HL-60/S4 (cell line): ENCODE measurements at regions not wholly inside any gene's neighbourhood (a gene's known extent, or its start where the extent isn't known, plus 50 kb on each side); places are given as distances from the start of the nearest gene placed in this dataset.

Experiments used
- in situ Hi-C: fragments of 300-500 bp; cut with MboI; formaldehyde crosslinking; loops from 2 replicates; pipeline ENCODE4 v1.14.3; 2022; ENCODE audit warnings: low sequenced_read_pairs

DNA sequence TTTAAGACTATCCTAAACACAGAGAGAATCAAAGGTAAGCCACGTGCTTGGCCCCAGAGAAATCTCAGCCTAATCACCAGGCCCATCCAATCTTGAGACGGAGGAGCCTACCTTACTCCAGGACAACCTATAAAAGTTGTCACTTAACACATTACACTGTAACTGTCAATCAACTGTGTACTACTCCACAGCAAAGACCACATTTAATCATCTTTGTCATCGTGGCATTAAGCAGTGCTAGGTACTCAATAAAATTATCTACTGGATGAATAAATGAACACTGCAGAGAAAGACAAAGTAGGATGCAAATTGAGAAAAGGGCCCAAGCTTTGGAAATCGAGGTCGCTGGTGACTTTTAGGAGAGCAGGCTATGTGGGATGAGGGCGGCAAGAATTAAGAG is 466.7 kb downstream of the SHQ1 start:
- in situ Hi-C loops: no loop called here

DNA sequence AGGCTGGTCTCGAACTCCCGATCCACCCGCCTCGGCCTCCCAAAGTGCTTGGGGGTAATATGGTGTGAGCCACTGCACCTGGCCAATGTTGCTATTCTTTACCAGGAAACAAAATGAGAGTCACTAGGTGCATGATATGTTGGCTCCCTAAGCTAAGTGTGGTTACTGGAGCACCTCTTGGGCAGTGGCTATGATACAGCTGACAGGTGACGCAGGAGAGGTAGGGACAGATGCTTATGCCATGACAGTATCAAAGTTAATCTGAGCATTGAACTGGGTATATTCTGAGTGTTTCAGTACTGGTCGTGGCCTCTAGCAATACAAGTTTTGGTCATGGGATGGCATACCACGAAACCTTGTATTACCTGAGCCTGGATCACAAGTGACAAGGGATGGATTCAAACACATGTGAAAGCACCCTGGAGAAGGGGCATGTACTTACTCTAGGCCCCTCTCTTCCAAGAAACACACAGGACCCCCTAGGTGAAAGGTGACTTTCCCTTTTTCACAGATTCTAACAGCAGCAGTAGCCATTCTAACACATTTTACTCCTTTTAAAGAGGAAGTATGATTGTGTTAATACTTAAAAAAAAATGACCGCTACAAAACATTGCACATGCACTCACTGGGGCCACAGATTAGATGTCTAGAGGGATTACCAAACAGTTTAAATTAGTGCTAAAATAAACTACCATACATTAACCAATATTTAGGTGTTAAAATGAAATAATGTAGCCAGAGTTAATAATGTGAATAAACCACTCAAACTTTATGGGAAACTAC is 467.3 kb downstream of the SHQ1 start:
- in situ Hi-C loops: no loop called here

DNA sequence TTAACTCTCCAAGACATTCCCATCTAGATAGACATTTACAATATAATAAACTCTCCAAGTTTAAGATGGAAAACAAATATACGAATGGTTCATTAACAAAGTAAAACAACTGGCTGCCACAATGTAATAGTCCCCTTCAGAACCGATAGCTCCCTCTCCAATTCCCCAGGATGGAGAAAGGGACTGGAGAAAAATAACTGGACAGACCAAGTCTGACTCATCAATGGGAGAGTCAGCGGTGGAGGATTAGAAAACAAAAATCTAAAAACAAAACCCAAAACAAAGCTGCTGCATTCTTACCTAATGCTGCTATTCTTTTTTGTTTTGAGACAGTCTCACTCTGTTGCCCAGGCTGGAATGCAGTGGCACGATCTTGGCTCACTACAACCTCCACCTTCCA is 468.1 kb downstream of the SHQ1 start:
- in situ Hi-C loops: no loop called here

DNA sequence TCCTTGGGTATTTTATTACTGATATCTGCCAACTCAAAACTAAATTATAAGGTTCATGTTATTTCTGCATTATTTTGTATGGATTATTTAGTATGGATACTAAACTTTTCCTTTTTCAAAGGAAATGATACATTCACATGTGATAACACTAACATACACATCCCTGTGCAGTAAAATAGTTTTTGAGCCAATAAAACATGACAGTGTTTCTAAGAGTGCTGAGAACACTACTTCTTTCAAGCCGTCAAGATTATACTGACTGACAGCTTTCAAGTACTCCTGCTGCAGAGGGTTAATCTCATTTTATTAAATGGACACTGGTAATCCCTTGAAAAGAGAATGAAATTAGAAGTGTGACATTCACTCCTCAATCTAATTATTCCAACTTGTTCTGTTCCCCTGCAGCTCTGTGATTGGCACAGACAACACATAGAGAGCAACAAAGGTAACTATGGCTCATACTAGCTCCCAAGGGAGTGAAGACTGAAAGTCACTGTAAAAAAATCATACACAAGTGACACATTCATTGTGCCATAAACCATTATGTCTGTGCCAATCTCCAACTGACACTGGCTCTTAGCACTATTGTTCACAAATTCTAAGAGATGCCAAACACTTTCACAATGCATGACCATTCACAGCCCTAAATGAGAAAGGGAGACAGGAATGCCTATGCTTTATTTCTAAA is 468.6 kb downstream of the SHQ1 start:
- in situ Hi-C loops: no loop called here

DNA sequence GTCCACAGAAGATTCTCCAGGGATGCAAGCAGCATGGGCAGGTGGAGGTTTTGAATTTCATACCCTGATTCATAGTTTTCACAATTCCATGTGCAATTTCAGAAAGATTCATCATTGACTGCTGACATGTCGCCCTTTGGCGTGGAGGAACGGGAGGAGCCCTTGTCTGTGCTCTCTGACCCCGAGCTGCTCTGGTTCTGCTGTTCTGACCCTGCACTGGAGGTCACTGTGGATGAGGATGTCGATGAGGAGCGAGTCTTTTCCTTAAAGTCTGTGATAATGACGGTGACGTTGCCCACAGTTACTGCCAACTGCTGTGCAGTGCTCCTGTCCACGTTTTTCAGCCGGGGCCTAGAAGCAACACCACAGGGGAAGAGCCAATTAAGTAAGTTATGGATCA is 470.0 kb downstream of the SHQ1 start:
- in situ Hi-C loops: no loop called here

DNA sequence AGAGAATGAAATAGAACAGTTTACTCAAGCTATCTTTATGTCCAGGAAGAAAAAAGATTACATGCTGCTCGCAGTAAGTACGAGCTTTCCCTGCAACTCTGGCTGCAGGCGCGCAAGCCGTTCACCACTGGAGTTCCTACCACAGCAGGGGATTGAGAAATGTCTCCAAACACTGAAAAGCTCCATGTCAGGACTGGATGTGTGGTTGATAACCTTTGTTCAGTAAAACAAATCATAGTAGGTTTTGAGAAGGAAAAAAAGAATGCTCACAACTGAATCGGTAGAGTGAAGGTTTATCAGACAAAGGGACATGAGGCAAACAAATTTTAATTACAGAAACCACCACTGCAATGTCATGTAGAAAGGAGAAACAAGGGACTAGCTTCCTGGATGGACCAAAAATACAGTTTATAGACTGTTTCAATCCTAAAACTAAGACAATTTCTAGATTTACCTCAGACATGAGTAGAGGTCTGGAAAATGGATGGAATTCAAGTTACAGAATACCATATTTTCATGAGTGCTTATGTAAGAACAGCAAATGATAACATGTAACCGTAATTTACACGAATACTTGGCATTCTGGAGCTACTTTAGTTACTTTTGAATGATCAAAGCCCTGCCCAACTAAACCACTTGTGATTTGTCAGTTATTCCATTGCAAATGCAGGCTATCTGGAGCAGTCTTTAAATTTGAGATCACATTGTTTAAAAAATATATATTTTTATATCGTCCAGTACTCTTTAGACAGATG is 471.1 kb downstream of the SHQ1 start:
- in situ Hi-C loops: no loop called here

DNA sequence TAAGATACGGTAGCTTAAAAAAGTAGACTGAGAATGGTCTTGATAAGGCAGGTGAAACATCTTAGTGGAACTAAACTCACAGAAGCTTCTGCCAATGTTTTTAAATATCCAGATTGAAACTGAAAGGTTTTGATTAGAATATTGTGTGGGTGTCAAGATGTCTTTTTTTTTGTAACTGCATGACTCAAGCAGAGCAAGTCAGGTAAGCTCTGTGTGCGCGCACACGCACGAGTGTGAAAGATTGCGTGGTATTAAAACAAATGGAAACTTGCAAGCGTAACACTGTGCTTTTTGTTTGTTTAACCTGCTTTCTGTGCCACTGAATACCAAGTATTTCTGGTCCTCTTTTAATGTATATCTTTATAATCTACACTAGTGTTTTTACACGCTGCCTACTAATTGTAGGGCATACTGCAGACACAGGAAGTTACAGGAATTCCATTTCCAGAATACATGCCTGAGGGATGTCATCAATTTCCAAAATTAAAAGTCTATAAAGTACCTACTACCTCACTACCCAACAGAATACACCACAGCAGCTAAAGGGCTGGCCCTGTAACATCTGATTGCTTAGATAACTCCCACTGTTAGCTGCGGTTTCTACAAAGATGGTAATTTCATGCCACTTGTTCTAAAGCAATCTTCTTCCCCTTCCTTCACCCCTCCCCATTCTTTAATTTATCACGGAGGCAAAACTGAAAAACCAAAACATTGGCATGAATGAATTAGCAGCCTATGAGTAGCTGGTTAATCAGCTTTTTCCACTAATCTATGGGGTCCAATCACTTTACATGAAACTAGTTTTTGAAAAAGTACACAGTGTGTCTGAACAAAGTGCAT is 472.8 kb downstream of the SHQ1 start:
- in situ Hi-C loops: no loop called here

DNA sequence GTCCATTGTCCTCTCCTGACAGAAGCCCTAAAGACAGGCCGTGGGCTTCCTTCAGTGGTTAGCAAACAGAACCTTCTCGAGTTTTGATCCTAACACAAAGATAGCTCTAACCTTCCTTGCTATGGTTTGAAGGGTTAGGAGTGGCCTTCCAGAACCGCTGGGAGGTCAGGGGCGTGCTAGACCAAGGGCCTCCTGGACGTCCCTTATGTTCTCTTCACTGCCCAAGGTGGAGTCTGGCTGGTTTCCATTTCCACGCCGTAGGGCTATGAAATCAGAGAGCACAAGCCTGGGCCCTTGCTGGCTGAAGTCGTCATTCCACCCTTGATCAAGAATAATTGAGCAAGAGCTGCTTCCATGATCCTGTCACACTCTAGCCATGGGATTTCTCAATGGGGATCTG is 475.1 kb downstream of the SHQ1 start:
- in situ Hi-C loops: no loop called here

DNA sequence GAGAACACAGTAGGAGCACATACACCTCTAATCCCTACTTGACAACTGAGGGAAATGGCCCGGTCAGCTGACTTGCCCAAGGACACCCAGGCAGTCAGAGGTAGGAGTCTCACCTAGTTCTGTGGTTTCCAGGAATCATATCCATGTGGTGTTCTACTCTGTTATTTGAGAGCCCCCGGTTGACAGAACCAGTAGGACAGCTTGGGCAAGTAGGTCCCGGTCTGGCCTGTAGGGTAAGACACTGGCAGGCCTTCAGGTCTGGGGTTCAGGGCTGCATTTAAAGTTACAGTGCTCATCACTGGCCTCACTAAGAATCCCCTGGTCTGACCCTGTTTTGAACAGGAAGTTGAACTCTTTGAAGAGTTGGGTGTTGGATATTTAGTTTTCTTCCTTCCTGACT is 476.1 kb downstream of the SHQ1 start:
- in situ Hi-C loops: no loop called here

DNA sequence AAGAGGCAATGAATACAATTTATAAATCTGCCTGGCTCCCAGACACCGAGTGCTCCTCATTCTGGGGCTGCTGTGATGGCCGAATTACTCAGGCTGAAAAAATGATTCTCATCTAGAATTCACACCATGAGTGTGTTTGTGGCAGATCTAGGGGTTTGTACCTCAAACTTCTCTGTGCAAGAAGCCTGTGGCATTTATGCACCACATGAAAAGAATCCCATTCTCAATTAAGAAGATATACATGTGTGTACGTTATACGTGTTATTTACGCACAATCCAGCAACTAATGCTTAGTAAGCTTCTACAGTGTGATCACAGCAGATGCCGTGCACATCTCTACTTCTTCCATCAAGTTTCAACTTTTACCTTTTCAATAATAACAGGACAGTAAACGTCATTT is 476.8 kb downstream of the SHQ1 start:
- in situ Hi-C loops: no loop called here

DNA sequence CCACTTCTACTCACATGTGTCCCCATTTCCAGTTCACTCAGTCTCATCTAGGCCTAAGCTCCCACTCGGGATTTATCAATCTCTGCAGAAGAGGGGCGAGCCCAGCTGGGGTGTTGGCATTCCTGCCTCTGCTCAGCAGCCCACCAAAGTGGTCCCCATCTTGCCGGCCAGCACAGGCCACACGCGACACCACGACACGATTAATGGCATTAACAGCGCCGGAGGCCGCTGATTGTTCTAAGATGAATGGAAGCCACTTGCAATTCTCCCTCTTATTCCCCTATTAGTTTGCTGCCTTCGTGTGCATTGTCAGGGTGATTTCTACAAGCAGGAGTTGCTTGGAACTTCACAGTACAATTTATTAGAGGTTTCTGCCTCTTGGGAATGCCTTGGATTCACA is 477.3 kb downstream of the SHQ1 start:
- in situ Hi-C loops: no loop called here

DNA sequence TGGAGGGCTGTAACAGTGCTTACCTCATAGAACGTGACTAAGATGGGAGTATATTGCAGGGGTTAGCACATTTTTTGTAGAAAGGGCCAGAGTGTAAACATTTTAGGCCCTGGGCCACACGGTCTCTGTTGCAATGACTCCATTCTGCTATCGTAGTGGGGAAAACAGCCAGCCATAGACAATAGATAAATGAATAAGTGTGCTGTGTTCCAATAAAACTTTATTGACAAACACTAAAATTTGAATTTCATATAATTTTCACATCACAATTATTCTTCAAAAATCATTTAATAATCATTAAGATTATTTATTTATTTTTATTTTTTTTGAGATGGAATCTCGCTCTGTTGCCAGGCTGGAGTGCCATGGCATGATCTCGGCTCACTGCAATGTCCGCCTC is 478.6 kb downstream of the SHQ1 start:
- in situ Hi-C loops: no loop called here

DNA sequence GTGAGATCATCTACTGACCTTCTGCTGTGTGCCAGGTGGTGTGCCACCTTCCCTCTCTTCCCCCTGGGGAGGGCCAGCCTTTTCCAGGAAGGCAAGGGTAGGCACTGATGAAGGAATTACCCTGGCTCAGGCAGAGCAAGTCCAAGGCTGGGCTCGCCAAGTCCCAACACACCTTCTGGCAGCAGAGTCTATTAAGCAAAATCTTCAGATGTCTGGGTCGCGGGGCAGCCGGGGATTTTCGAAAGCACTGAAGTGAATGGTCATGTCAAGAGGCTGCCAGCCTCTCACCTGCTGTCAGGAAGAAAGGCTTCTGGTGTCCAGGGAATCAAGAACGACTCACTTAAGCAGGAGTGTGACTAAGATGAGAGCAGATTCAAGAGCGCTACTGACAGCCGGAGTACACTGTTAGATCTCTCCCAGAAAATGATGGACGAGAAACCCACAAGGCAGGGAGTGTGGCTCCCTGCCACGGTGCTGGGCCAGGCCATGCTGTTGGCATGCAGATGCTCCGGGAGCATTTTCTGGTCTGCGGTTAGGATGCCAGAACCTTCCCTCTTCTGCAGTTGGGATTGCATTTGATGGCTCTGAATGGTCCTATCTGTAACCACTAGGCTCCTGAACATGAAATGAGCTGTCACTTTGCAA is 479.8 kb downstream of the SHQ1 start:
- in situ Hi-C loops: no loop called here

DNA sequence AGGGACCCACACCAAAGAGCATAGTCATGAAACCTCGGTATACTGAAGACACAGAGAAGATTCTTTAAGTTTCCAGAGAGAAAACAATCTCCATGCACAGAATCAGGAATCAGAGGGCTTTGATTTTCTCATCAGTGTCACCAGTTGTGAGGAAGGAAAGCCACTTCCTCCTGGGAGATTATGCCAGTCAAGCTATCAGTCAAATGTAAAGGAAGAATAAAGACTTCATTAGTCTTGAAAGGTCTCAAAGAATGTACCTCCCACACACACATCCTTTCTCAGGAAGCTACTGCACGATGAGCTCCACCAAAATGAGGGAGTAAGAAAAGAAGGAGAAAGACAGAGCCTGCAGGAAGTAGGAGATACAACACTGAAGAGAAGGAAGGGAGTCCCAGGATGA is 486.3 kb downstream of the SHQ1 start:
- in situ Hi-C loops: no loop called here

DNA sequence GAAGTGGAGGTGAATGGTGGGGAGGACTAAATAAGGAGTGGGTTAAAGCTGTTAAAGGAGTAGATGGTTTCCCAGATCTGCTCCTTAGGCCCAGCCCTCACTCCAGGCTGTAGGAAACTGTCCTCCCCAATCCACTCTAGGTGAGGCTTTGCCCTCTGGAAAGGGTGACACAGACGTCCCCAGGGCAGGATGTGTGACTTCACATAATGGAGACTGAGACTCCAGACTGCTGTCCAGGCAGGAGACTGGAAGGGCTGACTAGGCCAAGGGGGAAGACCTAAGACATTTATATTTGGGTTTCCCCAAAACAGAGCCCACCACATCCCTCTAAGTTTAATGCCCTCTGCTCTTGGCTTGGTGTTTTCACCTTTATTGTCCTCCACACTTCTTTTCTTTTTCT is 488.5 kb downstream of the SHQ1 start:
- in situ Hi-C loops: no loop called here

DNA sequence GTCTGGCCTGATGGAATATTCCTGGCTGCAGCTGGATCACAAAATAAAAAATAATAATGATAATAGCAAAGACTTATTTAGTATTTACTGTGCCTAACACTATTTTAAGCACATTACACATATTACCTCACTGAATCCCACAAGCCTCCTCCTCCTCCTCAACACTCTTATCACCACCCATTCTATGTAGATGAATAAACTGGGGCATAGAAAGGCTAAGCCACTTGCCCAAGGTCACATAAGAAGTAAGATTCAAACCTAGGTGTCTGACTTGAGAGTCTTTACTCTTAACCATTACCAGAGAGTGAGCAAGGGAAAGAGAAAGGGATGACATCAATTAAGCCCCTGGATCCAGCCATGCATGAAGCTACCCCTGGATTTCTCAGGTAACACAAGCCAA is 493.1 kb downstream of the SHQ1 start:
- in situ Hi-C loops: no loop called here

DNA sequence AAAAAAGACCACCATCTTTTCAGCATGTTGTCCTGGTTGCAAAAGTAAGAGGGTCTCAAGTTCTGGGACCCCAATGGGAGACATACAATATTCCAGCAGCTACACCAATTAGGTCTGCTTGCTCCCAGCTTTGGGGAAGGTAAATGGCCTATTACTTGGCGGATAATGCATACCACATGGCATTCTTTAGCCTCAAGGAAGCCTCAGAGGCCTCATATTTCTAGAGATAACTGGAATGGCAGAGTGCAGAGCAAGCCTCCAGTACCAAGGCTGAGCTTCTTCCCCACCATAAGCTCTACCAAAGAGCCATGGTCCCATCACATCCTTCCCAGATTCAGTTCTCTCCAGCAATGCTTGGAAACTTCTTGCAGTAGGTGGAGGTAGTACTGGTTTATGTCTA is 493.8 kb downstream of the SHQ1 start:
- in situ Hi-C loops: no loop called here

DNA sequence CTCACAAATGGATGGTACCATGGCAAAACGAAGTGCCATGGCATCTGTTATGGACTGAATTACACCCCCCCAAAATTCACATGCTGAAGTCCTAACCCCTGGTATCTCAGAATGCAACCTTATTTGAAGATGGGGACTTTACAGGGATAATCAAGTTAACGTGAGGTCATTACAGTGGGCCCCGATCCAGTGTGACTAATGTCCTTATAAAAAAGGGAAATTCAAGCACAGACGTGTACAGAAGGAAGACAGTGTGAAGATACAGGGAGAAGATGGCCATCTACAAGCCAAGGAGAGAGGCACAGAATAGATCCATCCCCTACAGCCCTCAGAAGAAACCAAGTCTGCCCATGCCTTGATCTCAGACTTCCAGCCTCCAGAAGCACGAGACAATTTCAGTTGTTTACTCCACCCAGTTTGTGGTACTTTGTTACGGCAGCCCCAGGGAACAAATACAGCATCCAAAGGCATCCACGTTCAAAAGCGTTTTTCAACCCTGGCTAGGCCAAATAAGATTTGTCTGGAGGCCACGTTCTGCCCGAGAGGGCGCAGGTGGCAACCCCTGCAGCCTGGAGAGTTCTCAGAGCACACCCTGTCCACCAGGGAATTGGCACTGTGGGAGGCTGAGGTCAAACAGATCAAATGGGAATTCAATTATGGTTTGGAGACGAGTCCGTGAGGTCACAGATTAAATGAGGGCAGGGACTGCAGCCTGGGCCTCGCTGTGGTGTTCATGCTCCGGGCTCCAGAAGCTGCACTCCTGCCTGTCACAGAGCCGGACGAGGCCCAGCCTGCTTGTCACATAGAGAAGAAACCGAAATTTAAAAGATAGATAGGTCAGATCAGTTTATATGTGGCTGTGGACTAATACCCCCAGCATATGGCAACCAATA is 494.8 kb downstream of the SHQ1 start:
- in situ Hi-C loops: no loop called here

DNA sequence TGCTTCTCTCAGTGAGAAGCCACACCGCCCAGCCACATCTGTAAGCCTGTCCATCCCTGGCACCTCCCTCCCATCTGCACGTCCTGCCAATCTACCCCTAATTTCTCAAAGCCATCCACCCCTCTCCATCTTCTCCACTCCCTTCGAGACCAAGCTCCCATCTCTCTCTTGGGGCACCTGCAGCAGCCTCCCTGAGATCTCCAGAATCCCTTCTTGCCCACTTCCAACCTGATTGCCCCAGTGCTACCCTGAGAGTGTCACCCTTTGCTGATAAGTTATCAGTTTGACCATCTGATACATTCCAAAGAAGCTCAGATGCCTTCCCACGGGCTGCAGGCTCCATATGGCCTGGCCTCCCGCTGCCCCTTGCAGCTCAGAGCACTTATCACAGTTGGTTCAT is 496.1 kb downstream of the SHQ1 start:
- in situ Hi-C loops: no loop called here

DNA sequence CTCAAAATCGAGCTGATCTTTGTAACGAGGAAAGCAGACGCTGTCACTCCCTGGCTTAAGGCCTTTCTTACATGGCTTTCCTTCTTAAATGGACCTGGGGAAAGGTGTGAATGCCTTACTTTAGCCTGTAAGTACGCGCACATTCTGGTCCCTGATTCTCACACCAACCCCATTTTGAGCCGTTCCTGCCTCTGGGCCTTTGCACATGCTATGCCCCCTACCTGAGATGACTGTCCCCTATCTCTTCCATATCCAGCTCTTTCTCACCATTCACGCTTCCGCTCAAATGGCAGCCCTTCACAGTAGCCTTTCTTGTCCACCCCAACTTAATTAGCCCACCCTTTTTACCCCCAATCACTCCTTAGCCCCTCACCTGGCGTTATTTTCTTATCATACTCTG is 496.7 kb downstream of the SHQ1 start:
- in situ Hi-C loops: no loop called here
